Osteoblast (primary cell): ENCODE measurements at regions not wholly inside any gene's neighbourhood (a gene's known extent, or its start where the extent isn't known, plus 50 kb on each side); places are given as distances from the start of the nearest gene placed in this dataset.

ENCODE experiments used
- DNase-seq: peaks from one replicate; pipeline ENCODE4 v3.0.0; 2011; ENCODE audit warnings: low spot score, mixed read lengths; ENCODE audit not compliant: insufficient read length; ENCODE audit errors: missing footprints
- H2AFZ ChIP-seq: 2 replicates; pipeline ENCODE4 v1.6.0; 2011; ENCODE audit warnings: mild to moderate bottlenecking, low read length
- H3K27ac ChIP-seq: 2 replicates; pipeline ENCODE4 v1.5.1; 2011; ENCODE audit warnings: mild to moderate bottlenecking, low read depth, low read length, moderate library complexity
- H3K27me3 ChIP-seq: 2 replicates; pipeline ENCODE4 v1.6.0; 2012; ENCODE audit warnings: mild to moderate bottlenecking, control low read depth, inconsistent platforms, low read length, moderate library complexity; ENCODE audit not compliant: insufficient read depth
- H3K36me3 ChIP-seq: 2 replicates; pipeline ENCODE4 v1.5.1; 2011; ENCODE audit warnings: mild to moderate bottlenecking, low read length, control low read depth, moderate library complexity; ENCODE audit not compliant: insufficient read depth
- H3K4me1 ChIP-seq: 2 replicates; pipeline ENCODE4 v1.5.1; 2011; ENCODE audit warnings: mild to moderate bottlenecking, low read length, control low read depth, moderate library complexity; ENCODE audit not compliant: insufficient read depth
- H3K4me2 ChIP-seq: 2 replicates; pipeline ENCODE4 v1.6.0; 2011; ENCODE audit warnings: mild to moderate bottlenecking, low read length; ENCODE audit not compliant: insufficient read depth
- H3K4me3 ChIP-seq: fragments of 200-600 bp; sonication (generic); 3 replicates; pipeline ENCODE4 v1.5.1; 2012; ENCODE audit warnings: mild to moderate bottlenecking, low read length, inconsistent platforms; ENCODE audit not compliant: insufficient read depth
- H3K79me2 ChIP-seq: 2 replicates; pipeline ENCODE4 v1.6.0; 2012; ENCODE audit warnings: mild to moderate bottlenecking, low read length, control low read depth, inconsistent platforms; ENCODE audit not compliant: insufficient read depth
- H3K9me3 ChIP-seq: 2 replicates; pipeline ENCODE4 v1.5.1; 2011; ENCODE audit warnings: low read depth, low read length, control low read depth
- H4K20me1 ChIP-seq: 2 replicates; pipeline ENCODE4 v1.6.0; 2012; ENCODE audit warnings: mild to moderate bottlenecking, low read length, control low read depth; ENCODE audit not compliant: insufficient read depth
- CTCF ChIP-seq: IDR thresholded peaks from 2 replicates; pipeline ENCODE4 v1.5.1; 2011; ENCODE audit warnings: mild to moderate bottlenecking, low read depth, low read length, moderate library complexity; ENCODE audit errors: extremely low read depth

GRCh38 chr20:51888291-51888690 lies 86.0 kb upstream of the SALL4 start:
- Histone ChIP-seq H2AFZ (no peak overlapping the region), H3K4me3 (no peak overlapping the region), H3K27ac (no peak overlapping the region), H3K36me3 (no peaks in the 10 kb centered on the region), H3K9me3 (no peaks in the 10 kb centered on the region), H4K20me1 (no peaks in the 10 kb centered on the region), H3K79me2 (no peaks in the 10 kb centered on the region), H3K4me2 (no peak overlapping the region), H3K27me3 (peaks cover 5% of the 10 kb centered on the region), H3K4me1 (no peaks in the 10 kb centered on the region)
- TF ChIP-seq CTCF, result no peak
- DNase-seq, result no peak

- Histone ChIP-seq H3K79me2 (no peaks in the 10 kb centered on the region), H3K9me3 (no peaks in the 10 kb centered on the region), H3K4me1 (no peaks in the 10 kb centered on the region), H3K27ac (no peak overlapping the region), H3K27me3 (peaks cover 5% of the 10 kb centered on the region), H3K4me2 (no peak overlapping the region), H2AFZ (no peak overlapping the region), H3K36me3 (no peaks in the 10 kb centered on the region), H4K20me1 (no peaks in the 10 kb centered on the region), H3K4me3 (no peak overlapping the region)
- DNase-seq, result no peak
- no peak for TF ChIP-seq CTCF
Measured at GRCh38 chr20:51886891-51887608, 84.7 kb upstream of the SALL4 start.

- H3K9me3 ChIP-seq, result no peaks in the 10 kb centered on the region
- TF ChIP-seq CTCF, result no peak
- H4K20me1 ChIP-seq, result no peaks in the 10 kb centered on the region
- H3K4me1 ChIP-seq, result no peaks in the 10 kb centered on the region
- H3K79me2 ChIP-seq, result no peaks in the 10 kb centered on the region
- H3K4me3 ChIP-seq, result no peak overlapping the region
- peaks cover 5% of the 10 kb centered on the region for H3K27me3 ChIP-seq
- H3K27ac ChIP-seq, result no peak overlapping the region
- no peaks in the 10 kb centered on the region for H3K36me3 ChIP-seq
- DNase-seq, result no peak
- H2AFZ ChIP-seq, result no peak overlapping the region
- H3K4me2 ChIP-seq, result no peak overlapping the region
Measured at GRCh38 chr20:51886341-51886740, 84.0 kb upstream of the SALL4 start.

- no peaks in the 10 kb centered on the region for H3K36me3 ChIP-seq
- no peaks in the 10 kb centered on the region for H3K79me2 ChIP-seq
- no peaks in the 10 kb centered on the region for H3K4me1 ChIP-seq
- peak; percentile 65 for DNase-seq
- no peaks in the 10 kb centered on the region for H3K9me3 ChIP-seq
- TF ChIP-seq CTCF, result no peak
- no peak overlapping the region for H3K27ac ChIP-seq
- no peak overlapping the region for H2AFZ ChIP-seq
- H4K20me1 ChIP-seq, result no peaks in the 10 kb centered on the region
- no peak overlapping the region for H3K4me3 ChIP-seq
- H3K27me3 ChIP-seq, result peaks cover 3% of the 10 kb centered on the region
- H3K4me2 ChIP-seq, result no peak overlapping the region
Measured at GRCh38 chr20:51884561-51884960, 82.2 kb upstream of the SALL4 start.
